ENCODE measurements at regions not wholly inside any gene's neighbourhood (a gene's known extent, or its start where the extent isn't known, plus 50 kb on each side); places are given as distances from the start of the nearest gene placed in this dataset.

DNA sequence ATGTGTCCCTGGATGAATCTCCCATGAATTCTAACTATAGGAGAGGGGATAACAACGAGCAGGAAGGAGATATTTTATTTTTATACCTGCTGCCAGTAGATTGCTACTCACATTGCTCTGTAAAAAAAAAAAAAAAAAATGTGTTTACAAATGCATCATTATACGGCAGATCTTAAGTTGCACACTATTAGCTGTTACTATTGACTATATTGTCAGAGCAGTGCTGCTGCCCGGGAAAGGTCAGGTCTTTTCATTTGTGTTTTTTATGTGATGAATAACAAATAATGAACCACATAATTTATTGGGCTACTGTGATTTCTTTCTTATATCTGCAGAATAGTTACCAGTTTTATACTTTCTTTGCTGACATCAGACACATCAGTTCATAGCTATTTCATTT, 393.3 kb downstream of the C6orf118 start:
- no peak for DNase-seq

DNA sequence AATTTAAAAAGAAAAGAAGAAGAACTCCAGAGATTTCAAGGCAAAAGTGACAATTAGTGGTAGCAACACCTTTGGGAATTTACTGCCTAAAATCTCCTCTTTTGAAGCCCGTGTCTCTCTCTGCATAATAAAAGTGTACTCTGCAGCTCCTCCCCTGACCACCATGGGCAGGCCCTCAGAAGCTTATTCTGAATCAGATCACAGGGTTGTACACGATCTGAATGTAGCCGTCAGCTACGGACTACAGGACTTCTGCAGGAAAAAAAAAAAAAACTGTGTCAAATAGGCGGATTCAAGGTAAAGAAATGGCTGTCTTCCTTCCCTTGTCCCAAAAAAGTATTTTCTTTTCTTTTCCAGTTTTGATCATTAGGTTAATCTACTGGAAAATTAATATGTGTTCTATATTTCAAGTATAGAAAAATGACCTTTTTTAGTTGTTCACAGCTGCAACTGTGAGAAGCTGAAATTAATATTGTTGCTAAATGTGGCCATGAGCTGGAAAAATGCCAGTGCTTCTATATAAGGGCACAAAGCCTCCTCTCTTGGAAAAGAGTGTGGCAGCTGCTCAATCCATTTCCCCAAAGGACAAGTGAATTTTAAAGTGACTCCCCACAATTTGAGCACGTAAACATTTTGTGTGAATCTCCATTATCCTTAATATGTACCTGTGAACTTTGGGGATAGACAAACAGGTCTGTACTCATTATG, 397.4 kb downstream of the C6orf118 start:
- DNase-seq: no peak

DNA sequence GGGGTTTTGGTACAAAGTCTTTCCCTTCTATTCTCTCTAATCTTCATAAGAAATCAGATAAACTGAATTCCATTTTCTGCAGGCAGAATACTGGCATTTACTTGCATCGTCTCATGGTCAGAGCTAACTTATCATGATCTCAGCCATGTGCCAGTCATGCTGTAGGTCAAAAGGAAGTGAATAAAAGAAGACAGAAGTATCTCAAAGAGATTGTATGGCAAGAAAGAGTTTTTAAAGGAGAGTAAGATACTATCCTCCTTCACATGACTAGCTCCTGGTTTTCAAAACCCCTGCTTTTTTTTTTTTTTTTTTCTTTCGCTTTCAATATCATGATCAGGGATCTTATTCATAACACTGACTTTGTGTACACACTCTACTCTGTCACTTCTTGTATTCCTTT, 398.3 kb downstream of the C6orf118 start:
- no peak for DNase-seq

DNA sequence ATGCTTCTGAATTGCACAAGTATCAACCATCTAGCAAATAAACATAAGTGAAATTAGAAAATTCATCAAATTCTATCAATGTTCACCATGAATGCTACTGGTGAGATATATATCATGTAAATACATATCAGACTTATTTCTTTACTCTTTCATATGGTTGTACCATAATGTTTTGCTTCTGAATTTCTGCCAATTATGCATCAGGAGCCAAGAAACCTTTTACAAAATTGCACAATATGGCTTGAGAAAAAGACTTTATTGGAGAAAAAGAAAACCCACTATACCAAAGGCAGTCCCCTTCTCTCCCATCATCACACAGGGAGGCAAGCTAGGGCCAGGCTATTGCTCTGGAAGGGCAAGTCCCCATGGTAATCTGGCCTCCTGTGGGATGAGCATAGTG, 402.6 kb downstream of the C6orf118 start:
- DNase-seq: no peak

DNA sequence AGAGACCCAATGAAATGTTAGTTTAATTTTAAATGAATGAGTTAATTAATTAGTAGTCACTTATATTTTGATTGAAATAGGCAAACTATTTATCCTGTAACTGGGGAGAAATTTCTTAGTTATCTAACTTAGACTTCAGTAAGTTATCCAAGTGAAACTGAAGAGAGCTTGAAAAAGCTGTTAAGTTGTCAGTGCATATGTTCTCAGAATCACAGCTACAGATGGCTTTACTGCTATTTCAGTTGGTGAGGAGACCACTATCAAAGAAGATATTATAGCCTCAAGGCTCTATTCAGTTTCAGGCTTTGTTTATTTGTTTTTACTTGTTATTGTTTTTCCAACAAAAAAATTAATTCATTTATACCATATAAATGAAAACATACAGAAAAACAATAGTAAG, 404.1 kb downstream of the C6orf118 start:
- DNase-seq: no peak

DNA sequence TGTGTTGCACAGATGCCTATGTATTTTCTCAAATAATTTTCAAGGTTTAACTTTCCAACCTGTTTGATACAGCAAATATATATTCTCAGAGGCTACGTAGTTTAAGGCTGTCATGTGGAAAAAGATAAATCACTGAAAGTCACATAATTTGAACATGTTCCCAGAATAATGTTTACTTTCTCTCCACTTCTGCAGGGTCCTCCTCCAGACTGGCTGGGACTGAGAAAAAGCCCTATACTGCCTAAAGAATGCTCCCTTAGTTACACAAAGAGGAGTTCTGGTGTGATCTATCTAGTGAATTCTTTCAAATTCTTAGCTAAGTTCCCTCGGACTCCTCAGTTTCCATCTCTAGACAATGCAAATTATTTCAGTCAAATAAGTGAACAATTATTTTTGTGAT, 411.0 kb downstream of the C6orf118 start:
- DNase-seq: no peak

DNA sequence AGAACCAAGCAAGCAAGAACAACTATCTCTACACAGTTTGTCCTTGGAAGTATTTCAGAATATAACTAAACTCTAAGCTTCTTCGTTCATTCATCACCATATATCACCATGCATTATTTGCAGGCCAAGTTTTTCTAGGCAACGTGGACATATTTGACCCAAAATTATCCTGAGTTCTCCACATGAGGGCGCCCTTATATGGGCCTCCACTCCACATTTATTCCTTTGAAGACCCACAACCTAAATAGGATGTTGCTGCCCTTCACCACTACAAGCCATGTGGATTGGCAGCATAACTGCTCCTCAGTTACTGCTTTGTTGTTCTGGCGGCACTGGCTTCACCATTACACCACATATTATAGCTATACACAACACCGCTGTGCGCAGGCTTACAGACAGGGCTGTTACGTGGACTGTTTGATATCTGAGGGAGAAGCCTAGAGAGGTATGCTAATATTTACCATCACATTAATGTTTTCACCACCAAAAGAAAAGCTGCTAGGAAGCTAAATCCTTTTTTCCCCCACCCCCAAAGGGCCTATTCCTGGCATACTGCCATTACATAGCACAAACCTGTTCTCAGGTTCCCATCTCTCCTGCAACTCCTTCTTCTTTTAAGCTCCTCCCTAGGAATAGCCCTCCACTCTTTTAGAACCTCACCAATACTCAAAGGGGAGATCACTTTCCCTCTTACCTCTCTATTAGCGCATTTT, 411.7 kb downstream of the C6orf118 start:
- DNase-seq: no peak

DNA sequence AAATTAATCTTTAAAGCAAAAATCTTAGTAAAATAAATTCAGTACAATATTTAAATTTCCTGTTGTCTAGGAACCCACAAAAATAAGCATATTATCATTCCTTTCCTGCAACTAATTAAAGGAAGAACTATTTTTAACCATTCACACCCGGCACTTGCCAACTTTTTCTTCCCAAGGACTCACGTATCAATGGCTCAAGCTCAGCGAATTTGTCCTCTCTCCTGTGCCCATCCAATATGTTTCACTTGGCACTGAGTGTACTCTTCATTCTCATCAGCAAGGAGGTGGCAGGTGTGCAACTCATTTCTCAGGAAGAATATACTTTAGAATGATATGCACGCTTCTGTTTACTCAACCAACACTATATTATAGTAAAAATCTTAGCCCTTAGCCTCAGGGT, 419.4 kb downstream of the C6orf118 start:
- DNase-seq: no peak

DNA sequence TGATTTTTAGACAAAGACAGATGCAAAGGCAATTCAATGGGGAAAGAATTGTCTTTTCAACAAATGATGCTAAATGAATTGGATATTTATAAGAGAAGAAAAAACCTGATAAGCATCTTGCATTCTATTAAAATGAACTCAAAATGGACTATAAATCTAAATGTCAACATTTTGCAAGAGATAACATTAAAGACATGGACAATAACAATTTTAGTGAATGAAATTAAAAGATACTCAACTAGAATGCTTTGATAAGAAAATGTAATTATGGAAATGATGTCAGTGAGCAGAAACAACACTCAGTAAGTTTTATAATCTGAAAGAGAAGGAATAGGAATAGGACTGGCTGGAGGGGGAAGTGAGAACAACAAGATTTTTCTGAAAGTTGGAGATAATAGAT, 421.7 kb downstream of the C6orf118 start:
- no peak for DNase-seq

DNA sequence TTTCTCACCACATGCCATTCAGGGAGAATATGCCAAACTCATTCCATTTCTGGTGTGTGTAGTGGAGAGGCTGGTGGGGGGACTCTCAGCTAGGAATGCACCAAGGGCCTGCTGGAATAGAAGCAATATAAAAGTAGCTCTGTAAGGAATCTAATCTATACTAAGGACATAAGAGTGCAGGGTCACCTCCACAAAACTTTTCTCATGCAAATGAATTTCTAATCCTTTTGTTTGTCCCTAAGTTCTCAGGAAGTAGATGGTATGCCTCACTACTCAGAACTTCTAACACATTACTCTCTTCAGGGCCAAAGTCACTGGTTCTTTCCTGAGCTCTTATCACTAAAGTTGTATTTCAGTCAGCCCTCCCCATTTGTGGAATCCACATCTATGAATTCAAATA, 427.2 kb downstream of the C6orf118 start:
- no peak for DNase-seq

DNA sequence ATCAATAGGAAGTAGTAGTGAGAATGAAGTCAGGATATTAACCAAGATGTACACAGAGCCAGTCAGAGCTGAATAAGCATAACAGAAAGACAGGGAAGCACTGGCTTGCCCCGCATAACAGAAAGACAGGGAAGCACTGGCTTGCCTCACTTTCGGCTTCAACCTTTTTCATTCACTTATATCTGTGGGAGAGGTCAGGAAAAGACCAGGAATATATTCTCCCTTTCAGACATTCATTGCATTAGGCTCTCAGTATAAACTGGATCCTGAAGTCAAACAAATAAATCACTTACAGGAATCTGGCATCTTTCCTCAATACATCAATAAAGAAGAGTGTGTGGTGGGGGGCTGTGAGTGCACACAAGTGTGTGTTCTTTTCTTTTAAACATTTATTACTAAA, 437.6 kb downstream of the C6orf118 start:
- no peak for DNase-seq

DNA sequence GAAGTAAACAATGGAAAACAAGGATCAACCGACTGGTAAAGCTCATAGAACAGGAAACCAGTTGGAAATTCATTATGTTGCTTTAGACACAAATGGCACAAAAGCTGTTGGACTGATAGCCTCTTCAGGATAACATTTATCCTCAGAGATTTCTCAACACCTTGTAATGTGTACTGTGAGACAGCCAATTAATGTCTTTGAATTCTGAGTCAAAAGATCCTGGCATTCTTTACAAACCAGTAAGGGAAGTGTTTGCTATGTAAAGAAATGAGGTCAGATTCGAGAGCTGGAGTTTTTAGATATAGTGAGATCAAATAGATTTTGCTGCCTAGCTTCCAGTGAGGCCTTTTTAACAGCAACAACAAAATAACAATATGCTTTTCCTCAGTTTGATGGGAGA, 439.2 kb downstream of the C6orf118 start:
- DNase-seq: no peak

DNA sequence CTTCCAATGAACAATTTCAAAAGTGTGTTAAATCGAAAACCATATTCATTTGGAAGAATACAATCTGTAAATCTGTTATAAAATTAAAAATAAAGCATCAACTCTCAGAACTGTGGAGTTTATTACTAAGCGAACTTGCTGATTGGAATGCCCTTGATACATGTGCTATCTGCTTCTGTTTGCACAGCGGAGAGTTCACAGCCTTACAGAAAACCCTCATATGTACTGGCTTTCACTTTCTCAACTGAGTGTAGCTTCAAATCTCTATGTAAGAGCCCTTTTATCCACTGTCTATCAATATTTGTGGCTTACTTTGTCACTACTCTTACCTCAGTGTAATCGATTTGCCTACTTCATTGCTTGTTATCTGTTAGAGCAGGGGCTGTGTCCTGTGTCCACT, 447.4 kb downstream of the C6orf118 start:
- no peak for DNase-seq

DNA sequence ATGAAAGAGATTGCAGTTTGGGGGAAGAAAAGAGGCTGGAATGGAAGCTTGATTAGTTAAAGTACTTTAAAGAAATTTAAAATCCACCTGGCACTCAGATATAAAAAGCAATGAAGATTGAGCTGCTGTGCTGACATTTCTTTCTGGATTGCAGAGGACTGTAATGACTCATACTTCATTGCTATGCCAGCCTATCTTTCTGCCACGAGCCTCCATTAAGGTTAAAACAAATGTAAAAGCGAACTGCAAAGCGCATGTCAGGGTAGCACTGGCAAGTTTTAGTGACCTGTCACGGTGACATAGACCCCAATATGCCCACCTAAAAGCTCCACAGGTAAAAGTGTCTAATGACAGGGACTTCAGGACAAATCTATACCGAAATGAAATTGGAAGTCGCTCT, 449.6 kb downstream of the C6orf118 start:
- no peak for DNase-seq

DNA sequence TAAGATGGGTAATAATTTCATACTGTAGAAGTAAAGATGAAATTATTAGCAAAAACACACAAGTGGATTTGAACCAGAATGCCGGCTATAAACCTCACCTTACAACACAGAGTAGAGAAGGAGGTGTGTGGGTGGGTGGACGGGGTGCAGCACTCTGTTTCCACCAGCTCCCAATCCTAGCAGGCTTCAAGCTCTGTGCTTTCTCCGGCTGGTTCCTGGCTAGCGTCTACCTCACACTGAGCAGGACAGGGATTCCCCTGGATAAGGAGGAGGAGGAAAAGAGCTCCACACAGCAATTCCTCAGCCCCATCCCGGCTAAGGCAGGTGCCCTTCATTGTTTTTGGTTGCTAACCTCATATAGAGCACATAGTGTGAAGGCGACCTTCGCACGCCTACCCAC, 453.3 kb downstream of the C6orf118 start:
- no peak for DNase-seq

DNA sequence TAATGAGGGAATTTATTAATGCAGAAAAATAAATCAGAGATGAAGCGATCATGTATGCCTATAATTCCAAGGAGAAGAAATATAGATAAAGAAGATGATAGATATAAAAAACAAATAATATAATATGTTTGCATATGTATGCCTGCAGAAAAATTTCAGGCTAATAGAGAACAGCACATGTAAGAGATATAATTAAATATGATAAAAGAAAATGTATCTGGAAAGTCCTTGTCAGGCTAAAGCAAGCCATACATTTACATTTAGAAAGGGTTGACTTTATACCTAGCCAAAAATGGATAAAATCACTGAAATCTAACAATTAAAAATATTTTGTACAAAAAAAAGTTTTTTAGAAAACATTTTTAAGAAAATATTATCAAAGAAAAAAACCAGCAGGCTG, 454.1 kb downstream of the C6orf118 start:
- no peak for DNase-seq

DNA sequence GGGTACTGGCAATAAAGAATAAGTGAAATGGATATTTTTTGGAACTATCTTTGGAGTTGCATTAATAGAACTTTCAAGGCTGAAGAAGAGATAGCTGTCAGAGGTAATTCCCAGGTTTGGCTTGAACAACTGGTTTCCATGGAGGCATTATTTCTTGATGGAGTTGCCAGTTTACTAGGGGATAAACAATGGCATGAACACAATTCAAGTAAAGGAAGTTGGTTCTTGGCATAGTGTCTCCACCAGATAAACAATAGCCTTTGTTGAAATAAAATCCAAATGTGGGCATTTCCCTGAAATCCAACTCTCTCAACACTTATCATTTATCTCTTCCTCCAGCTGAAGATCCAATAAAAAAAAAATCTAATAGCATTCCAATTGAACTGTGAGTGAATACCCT, 454.9 kb downstream of the C6orf118 start:
- no peak for DNase-seq

DNA sequence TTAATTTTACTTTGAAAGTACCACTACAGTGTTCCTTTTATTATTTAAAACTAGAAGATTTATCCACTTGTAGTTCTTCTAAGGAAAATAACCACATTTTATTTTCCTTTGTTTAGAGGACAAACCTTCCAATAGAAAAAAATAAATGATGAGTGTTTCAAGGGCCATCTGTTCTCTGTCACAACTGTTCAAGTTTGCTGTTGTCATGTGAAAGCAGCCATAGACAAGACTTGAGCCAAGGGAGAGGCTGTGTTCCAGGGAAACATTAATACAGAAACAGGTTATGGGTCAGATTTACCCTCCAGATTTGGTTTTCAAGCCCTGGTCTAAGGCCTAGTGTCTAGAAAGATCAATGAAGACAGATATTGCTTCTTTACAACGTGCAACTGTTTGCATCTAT, 463.6 kb downstream of the C6orf118 start:
- no peak for DNase-seq

DNA sequence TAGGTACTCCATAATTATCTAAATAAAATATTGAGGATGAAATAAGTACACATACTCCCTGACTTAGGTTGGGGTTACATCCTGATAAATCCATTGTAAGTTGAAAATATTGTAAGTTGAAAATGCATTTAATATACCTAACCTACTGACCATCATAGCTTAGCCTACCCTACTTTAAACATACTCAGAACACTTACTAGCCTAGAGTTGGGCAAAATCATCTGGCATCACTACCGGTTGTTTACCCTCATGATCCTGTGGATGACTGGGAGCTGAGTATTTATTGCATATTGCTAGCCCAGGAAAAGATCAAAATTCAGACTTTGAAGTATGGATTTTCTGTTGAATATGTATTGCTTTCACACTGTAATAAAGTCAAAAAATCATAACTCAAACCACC, 467.3 kb downstream of the C6orf118 start:
- DNase-seq: no peak

DNA sequence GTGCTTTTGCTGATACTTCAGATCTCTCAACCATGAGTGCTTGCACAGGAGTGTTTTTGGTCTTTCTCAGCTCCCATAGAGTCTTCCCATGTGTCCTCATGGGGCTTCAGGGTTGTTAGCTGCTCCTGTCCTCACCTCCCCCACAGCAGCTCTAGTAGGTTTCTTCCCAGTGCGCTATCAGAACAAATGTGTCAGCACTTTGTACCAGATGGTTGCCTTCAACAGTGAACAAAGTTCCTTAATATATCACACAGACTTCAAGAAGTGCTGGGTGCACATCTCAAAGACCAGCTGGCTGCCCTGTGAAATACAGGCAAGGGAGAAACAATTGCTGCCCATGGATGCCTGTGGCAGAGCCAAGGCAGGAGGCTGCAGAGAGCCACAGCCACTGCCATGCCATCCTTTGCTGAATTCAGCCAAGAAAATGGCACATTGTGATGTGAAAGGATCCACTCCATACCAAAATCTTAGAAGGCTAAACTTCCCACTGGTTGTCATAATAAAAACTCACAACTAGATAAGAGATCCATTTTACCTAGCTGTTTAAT, 471.3 kb downstream of the C6orf118 start:
- peak; percentile 6 for DNase-seq

DNA sequence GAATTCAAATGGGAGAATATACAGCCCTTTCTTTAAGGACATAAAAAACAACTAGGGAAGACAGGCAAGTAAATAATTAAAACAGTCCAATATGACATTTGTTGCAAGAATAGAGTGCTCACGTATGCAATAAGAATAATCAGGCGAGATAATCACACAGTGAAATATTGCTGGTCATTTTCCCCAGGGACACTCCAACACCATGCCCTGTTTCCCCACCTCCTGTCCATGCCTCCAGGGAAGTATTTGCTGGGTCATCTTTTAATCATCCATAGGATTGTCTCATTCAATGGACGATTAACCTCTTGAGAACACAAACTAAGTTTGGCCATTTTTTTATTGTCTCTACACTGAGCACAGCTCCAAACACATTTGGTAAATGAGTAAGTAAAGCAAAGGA, 472.9 kb downstream of the C6orf118 start:
- no peak for DNase-seq

DNA sequence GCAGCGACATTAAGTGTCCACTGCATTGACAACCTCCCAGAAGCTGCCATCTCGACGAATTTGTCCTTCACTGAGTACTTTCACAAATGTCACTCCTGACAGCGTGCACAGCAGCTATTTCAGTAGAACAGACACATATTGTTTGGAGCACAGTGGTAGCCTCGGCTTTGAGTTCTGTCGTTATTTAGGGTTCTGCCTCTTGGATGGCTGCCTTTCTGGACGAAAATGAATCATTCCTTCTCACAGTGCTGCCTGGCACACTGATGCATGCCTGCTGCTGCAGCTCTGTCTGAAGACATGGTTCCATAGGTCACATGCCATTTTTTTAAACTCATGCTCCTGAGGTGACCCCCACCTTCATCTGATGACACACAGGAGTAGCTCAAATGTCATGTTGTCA, 477.0 kb downstream of the C6orf118 start:
- no peak for DNase-seq

DNA sequence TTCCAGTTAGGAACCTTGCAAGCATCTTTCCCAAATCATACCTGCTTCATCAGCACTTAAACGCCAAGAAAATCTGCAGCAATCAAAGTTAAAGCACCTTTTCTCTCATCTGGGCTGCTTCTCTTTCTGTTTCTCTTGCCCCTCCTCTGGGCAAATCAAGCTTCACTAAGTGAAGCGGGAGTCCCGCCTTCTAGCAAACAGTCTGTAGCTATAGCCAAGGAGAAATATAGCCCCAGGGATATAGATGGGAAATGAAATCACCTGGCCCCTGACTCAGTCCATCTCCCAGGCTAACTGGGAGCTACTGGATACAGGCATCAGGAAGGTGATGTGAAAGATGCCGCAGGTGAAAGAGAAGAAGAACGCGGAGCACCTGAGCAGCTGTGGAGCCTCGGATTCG, 481.9 kb downstream of the C6orf118 start:
- DNase-seq: no peak

DNA sequence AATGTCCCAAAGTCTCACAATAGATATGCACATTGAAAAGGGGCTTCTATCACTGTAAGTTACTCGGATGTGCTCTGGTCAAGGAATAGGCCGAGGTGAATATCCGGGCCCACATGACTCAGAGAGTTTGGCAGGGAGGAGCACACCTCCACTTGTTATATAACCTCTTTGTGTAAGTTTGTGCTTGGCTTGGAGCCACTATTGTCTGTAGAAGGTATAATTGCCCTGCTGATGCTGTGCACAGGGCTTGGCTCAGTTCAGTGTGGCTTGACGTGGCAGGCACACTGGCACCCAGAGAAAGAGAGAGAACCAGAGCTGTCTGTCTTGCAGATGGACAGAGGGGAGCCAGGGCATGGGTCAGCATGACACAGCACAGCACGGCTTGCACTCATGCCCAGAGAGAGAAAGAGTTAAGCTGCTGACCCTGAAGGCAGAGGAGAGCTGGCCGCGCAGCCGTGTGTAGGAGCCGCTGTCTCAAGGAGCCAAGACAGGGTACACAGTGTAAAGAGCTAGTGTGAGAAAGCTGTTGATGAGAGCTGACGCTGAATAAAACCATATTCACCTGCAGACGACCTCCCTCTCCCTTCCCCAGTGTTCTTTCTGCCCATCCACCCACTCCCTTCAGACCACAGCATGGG, 482.5 kb downstream of the C6orf118 start:
- peak; percentile 3 for DNase-seq

Data from right kidney (tissue), 1 donor.